Vagina (tissue), 2 donors: ENCODE measurements at regions not wholly inside any gene's neighbourhood (a gene's known extent, or its start where the extent isn't known, plus 50 kb on each side); places are given as distances from the start of the nearest gene placed in this dataset.

Source experiments
- POLR2A ChIP-seq, 2 donors: fragments of 450-650 bp; IDR thresholded peaks; one replicate each; pipeline ENCODE4 v1.6.1; 2017; ENCODE audit warnings: antibody characterized with exemption in 2 of 2, mild to moderate bottlenecking in 2 of 2, moderate library complexity in 2 of 2
- POLR2AphosphoS5 ChIP-seq, 2 donors: sonication (generic); formaldehyde crosslinking; IDR thresholded peaks; one replicate each; pipeline ENCODE4 v1.9.0; 2017; ENCODE audit warnings: antibody characterized with exemption in 2 of 2, mild to moderate bottlenecking in 2 of 2, low read depth in 1 of 2; ENCODE audit not compliant: insufficient read depth in 1 of 2
- TF ChIP-seq, protein P1 (sequence below), 3 experiments: fragments of 450-650 bp in 2 of 3; fragments of 200-600 bp in 1 of 3; sonication (generic) in 1 of 3; IDR thresholded peaks; one replicate each; pipeline ENCODE4 v1.5.1; 2017 to 2019; ENCODE audit warnings: antibody characterized with exemption in 3 of 3, mild to moderate bottlenecking in 2 of 3, moderate library complexity in 2 of 3

DNA sequence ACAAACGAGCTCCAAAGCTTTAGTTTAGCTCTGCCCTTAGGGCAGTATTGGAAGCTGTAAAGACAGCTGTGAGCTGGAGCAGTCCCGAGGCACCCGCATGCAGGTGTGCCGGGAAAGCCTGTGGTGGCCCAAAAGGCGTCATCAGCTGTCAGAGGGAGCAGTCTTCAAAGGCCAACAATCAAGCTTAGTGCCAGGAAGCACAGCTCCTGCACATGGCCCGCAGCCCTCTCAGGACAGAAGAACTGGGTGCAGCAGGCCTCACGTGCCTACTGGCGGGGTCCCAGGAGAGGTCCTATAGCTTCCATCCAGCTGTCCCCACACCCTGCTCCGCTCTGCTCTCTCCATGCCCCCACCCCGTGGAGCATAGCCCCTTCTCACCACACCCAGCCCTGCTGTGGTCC lies 92.2 kb upstream of the TRIM2 start:
- TF ChIP-seq, protein P1, sequence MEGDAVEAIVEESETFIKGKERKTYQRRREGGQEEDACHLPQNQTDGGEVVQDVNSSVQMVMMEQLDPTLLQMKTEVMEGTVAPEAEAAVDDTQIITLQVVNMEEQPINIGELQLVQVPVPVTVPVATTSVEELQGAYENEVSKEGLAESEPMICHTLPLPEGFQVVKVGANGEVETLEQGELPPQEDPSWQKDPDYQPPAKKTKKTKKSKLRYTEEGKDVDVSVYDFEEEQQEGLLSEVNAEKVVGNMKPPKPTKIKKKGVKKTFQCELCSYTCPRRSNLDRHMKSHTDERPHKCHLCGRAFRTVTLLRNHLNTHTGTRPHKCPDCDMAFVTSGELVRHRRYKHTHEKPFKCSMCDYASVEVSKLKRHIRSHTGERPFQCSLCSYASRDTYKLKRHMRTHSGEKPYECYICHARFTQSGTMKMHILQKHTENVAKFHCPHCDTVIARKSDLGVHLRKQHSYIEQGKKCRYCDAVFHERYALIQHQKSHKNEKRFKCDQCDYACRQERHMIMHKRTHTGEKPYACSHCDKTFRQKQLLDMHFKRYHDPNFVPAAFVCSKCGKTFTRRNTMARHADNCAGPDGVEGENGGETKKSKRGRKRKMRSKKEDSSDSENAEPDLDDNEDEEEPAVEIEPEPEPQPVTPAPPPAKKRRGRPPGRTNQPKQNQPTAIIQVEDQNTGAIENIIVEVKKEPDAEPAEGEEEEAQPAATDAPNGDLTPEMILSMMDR (IDR thresholded peaks at IDR 0.05) = no peak
- TF ChIP-seq POLR2AphosphoS5 (IDR thresholded peaks at IDR 0.05; ENCODE audit: insufficient read depth in 1 of 2, low read depth in 1 of 2) (no peak), POLR2A (IDR thresholded peaks at IDR 0.05) (no peak)
